ENCODE measurements at regions not wholly inside any gene's neighbourhood (a gene's known extent, or its start where the extent isn't known, plus 50 kb on each side); places are given as distances from the start of the nearest gene placed in this dataset.

GRCh38 chr10:86592413-86592812, 61.9 kb upstream of the OPN4 start:
- H3K27ac ChIP-seq, result no peak overlapping the region
- H3K27me3 ChIP-seq, result no peaks in the 10 kb centered on the region
- intact Hi-C loops (cut with DNase I), result loop anchor here in 1 of 10 donors (10.0 kb wide), 1 partner anchor 82 kb away; no protein-coding TSS in a partner anchor
- no peaks in the 10 kb centered on the region for H3K36me3 ChIP-seq
- DNase-seq (peak in 1 of 5 donors; percentile 32), ATAC-seq (peak; percentile 49 to 79 (median 73))
- no peak overlapping the region for H3K4me3 ChIP-seq
- TF ChIP-seq POLR2A (IDR thresholded peaks at IDR 0.05) (no peak), CTCF (IDR thresholded peaks at IDR 0.05) (peak in 6 of 12 donors; percentile 13 to 31 (median 22))
- no peaks in the 10 kb centered on the region for H3K4me1 ChIP-seq
- H3K9me3 ChIP-seq, result no peaks in the 10 kb centered on the region
- WGBS, 4 donors, result 66 to 69% (median 68%) methylated on average over 4 of the region's 4 CpGs

GRCh38 chr10:86594535-86594934, 59.8 kb upstream of the OPN4 start:
- Histone ChIP-seq H3K4me1 (peaks cover 0 to 4% (median 0%) of the 10 kb centered on the region in 12 donors), H3K36me3 (no peaks in the 10 kb centered on the region), H3K4me3 (no peak overlapping the region), H3K27me3 (no peaks in the 10 kb centered on the region), H3K9me3 (no peaks in the 10 kb centered on the region), H3K27ac (no peak overlapping the region)
- 72 to 83% (median 77%) methylated on average over 5 of the region's 5 CpGs for WGBS, 4 donors
- intact Hi-C loops (cut with DNase I), result loop anchor here in 1 of 10 donors (10.0 kb wide), 1 partner anchor 80 kb away; no protein-coding TSS in a partner anchor
- no peak for DNase-seq
- no peak for ATAC-seq
- TF ChIP-seq POLR2A (IDR thresholded peaks at IDR 0.05) (no peak), CTCF (IDR thresholded peaks at IDR 0.05) (no peak)

GRCh38 chr10:86595496-86595895, 58.9 kb upstream of the OPN4 start:
- H3K36me3 ChIP-seq, result no peaks in the 10 kb centered on the region
- H3K4me3 ChIP-seq, result no peak overlapping the region
- intact Hi-C loops (cut with DNase I), result loop anchor here in 1 of 10 donors (10.0 kb wide), 1 partner anchor 79 kb away; no protein-coding TSS in a partner anchor
- DNase-seq (no peak), ATAC-seq (no peak)
- H3K4me1 ChIP-seq, result peaks cover 0 to 4% (median 0%) of the 10 kb centered on the region in 12 donors
- no peak overlapping the region for H3K27ac ChIP-seq
- no peaks in the 10 kb centered on the region for H3K27me3 ChIP-seq
- H3K9me3 ChIP-seq, result no peaks in the 10 kb centered on the region
- WGBS, 4 donors, result 89 to 93% (median 92%) methylated on average over 5 of the region's 5 CpGs
- TF ChIP-seq POLR2A (IDR thresholded peaks at IDR 0.05) (no peak), CTCF (IDR thresholded peaks at IDR 0.05) (no peak)

- DNase-seq (no peak), ATAC-seq (no peak)
- TF ChIP-seq CTCF (IDR thresholded peaks at IDR 0.05) (no peak), POLR2A (IDR thresholded peaks at IDR 0.05) (no peak)
- intact Hi-C loops (cut with DNase I), result loop anchor here in 1 of 10 donors (10.0 kb wide), 1 partner anchor 79 kb away; no protein-coding TSS in a partner anchor
- Histone ChIP-seq H3K9me3 (no peaks in the 10 kb centered on the region), H3K27me3 (no peaks in the 10 kb centered on the region), H3K36me3 (no peaks in the 10 kb centered on the region), H3K27ac (no peak overlapping the region), H3K4me1 (peaks cover 0 to 4% (median 0%) of the 10 kb centered on the region in 12 donors), H3K4me3 (no peak overlapping the region)
- 63 to 70% (median 67%) methylated on average over 3 of the region's 3 CpGs for WGBS, 4 donors
These were observed 58.1 kb upstream of the OPN4 start for GRCh38 chr10:86596266-86596665.

Data from heart left ventricle (tissue), 16 donors.